Fibroblast of lung (primary cell): ENCODE measurements at regions not wholly inside any gene's neighbourhood (a gene's known extent, or its start where the extent isn't known, plus 50 kb on each side); places are given as distances from the start of the nearest gene placed in this dataset.

Experiments used
- CTCF ChIP-seq, 2 donors: IDR thresholded peaks in 1 of 2; conservative IDR thresholded peaks in 1 of 2; 1 replicate in 1 of 2; 2 replicates in 1 of 2; pipeline ENCODE4 v1.5.1; 2011 to 2012; ENCODE audit warnings: low read length in 2 of 2, control low read depth in 1 of 2, inconsistent platforms in 1 of 2, low read depth in 1 of 2, mild to moderate bottlenecking in 1 of 2
- EZH2 ChIP-seq: IDR thresholded peaks from 2 replicates; pipeline ENCODE4 v1.5.1; 2012; ENCODE audit warnings: low read length, control low read depth, mild to moderate bottlenecking; ENCODE audit errors: missing control alignments

GRCh38 chr11:69220561-69221051 is 64.9 kb downstream of the SMIM38 start:
- TF ChIP-seq CTCF (conservative IDR thresholded peaks at IDR 0.05 in 1 of 2, IDR thresholded peaks at IDR 0.05 in 1 of 2; ENCODE audit: low read depth in 1 of 2, low read length in 2 of 2), result no peak
- TF ChIP-seq EZH2, result no peak
